Liver (tissue), 8 donors: ENCODE measurements at regions not wholly inside any gene's neighbourhood (a gene's known extent, or its start where the extent isn't known, plus 50 kb on each side); places are given as distances from the start of the nearest gene placed in this dataset.

ENCODE experiments used
- DNase-seq: peaks from one replicate; pipeline ENCODE4 v3.0.0-alpha.2; 2017; ENCODE audit warnings: low spot score
- H3K27ac ChIP-seq, 2 donors: one replicate each; pipeline ENCODE4 v1.7.0; 2013; ENCODE audit warnings: inconsistent platforms in 2 of 2, low read length in 2 of 2, control low read depth in 1 of 2, low read depth in 1 of 2, mild to moderate bottlenecking in 1 of 2
- H3K27me3 ChIP-seq, 4 donors: one replicate each; pipeline versions ENCODE4 v1.6.1 to v1.7.0; 2013; ENCODE audit warnings: low read length in 3 of 4, inconsistent platforms in 1 of 4, mild to moderate bottlenecking in 1 of 4, moderate library complexity in 1 of 4; ENCODE audit not compliant: control insufficient read depth in 4 of 4, insufficient read depth in 4 of 4
- H3K36me3 ChIP-seq, 4 donors: one replicate each; pipeline versions ENCODE4 v1.6.1 to v1.7.0; 2013; ENCODE audit warnings: low read length in 3 of 4, mild to moderate bottlenecking in 3 of 4, low read depth in 1 of 4, moderate library complexity in 1 of 4; ENCODE audit not compliant: control insufficient read depth in 4 of 4, insufficient read depth in 3 of 4
- H3K4me1 ChIP-seq, 4 donors: one replicate each; pipeline versions ENCODE4 v1.6.1 to v1.7.0; 2013; ENCODE audit warnings: low read length in 3 of 4, mild to moderate bottlenecking in 3 of 4, moderate library complexity in 1 of 4; ENCODE audit not compliant: control insufficient read depth in 4 of 4, insufficient read depth in 4 of 4
- H3K4me3 ChIP-seq, 3 donors: one replicate each; pipeline versions ENCODE4 v1.6.1 to v1.7.0; 2013; ENCODE audit warnings: low read length in 3 of 3, control low read depth in 1 of 3, low read depth in 1 of 3, mild to moderate bottlenecking in 1 of 3
- H3K9ac ChIP-seq, 2 donors: one replicate each; pipeline ENCODE4 v1.7.0; 2013; ENCODE audit warnings: low read length in 2 of 2, mild to moderate bottlenecking in 2 of 2, moderate library complexity in 2 of 2, control low read depth in 1 of 2, low read depth in 1 of 2
- H3K9me3 ChIP-seq, 4 donors: one replicate each; pipeline versions ENCODE4 v1.6.1 to v1.7.0; 2013; ENCODE audit warnings: low read length in 3 of 4; ENCODE audit not compliant: control insufficient read depth in 4 of 4
- FOXA1 ChIP-seq: IDR thresholded peaks from 2 replicates; pipeline ENCODE4 v1.6.1; 2016; ENCODE audit warnings: antibody characterized with exemption
- FOXA2 ChIP-seq: IDR thresholded peaks from 2 replicates; pipeline ENCODE4 v1.6.1; 2016; ENCODE audit warnings: antibody characterized with exemption
- HNF4A ChIP-seq, 2 donors: conservative IDR thresholded peaks; 2 replicates each; pipeline ENCODE4 v1.6.1; 2016; ENCODE audit warnings: antibody characterized with exemption in 2 of 2, mild to moderate bottlenecking in 2 of 2
- HNF4G ChIP-seq: IDR thresholded peaks from 2 replicates; pipeline ENCODE4 v1.6.1; 2016; ENCODE audit warnings: antibody characterized with exemption
- RXRA ChIP-seq, 2 donors: IDR thresholded peaks; 2 replicates each; pipeline ENCODE4 v1.6.1; 2017 to 2018; ENCODE audit warnings: antibody characterized with exemption in 2 of 2, mild to moderate bottlenecking in 1 of 2
- SP1 ChIP-seq: IDR thresholded peaks from 2 replicates; pipeline ENCODE4 v1.6.1; 2018; ENCODE audit warnings: antibody characterized with exemption, mild to moderate bottlenecking
- WGBS: extraction: QIAGEN DNeasy Blood & Tissue Kit; methylation state at CpG from one replicate; pipeline ENCODE4 v1.1.7; 2013; 5-methylcytosine and 5-hydroxymethylcytosine counted together
- TF ChIP-seq, protein P1 (sequence below): IDR thresholded peaks from 2 replicates; pipeline ENCODE4 v1.6.1; 2016; ENCODE audit warnings: antibody characterized with exemption, mild to moderate bottlenecking
- TF ChIP-seq, protein P2 (sequence below): IDR thresholded peaks from 2 replicates; pipeline ENCODE4 v1.6.1; 2016; ENCODE audit warnings: antibody characterized with exemption
- TF ChIP-seq, protein P3 (sequence below): IDR thresholded peaks from 2 replicates; pipeline ENCODE4 v1.6.1; 2016; ENCODE audit warnings: antibody characterized with exemption
- TF ChIP-seq, protein P4 (sequence below): IDR thresholded peaks from 2 replicates; pipeline ENCODE4 v1.6.1; 2016; ENCODE audit warnings: antibody characterized with exemption
- TF ChIP-seq, protein P5 (sequence below): fragments of 150-350 bp; IDR thresholded peaks from 2 replicates; pipeline ENCODE4 v1.5.1; 2017; ENCODE audit warnings: improper control_type of control experiment, low read depth, low read length; ENCODE audit not compliant: missing input control
- donor health status: healthy.
- donor health status: healthy.
- donor health status: healthy.
- donor health status: healthy.
- donor health status: healthy.

DNA sequence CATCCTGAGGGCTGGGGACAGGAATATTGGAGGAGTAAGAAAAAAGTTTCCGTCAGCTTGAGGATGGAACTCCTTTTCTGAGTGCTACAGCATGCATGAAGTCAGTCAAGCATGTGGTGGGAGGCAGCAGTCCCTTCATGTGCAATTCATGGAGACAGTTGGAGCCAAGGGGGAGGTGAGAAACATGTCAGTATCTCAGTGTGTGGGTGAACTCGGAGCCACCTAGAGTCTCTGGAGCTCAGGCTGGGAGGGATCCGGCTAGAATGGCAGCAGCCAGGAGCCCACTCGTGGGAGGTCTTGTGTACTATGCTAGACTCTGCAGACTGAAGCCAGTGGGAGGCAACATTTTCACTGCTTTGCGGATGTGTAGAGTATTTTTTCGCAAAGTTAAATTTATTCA is 60.3 kb downstream of the AVPR1A start:
- H3K36me3 ChIP-seq = no peaks in the 10 kb centered on the region
- H3K27ac ChIP-seq = no peak overlapping the region
- no peaks in the 10 kb centered on the region for H3K9me3 ChIP-seq
- DNase-seq = no peak
- no peak overlapping the region for H3K4me3 ChIP-seq
- H3K9ac ChIP-seq = no peak overlapping the region
- peaks cover 3 to 24% (median 13%) of the 10 kb centered on the region in 4 donors for H3K4me1 ChIP-seq
- no peaks in the 10 kb centered on the region for H3K27me3 ChIP-seq
- WGBS = 91% methylated on average over 6 of the region's 6 CpGs
- TF ChIP-seq, protein P1, sequence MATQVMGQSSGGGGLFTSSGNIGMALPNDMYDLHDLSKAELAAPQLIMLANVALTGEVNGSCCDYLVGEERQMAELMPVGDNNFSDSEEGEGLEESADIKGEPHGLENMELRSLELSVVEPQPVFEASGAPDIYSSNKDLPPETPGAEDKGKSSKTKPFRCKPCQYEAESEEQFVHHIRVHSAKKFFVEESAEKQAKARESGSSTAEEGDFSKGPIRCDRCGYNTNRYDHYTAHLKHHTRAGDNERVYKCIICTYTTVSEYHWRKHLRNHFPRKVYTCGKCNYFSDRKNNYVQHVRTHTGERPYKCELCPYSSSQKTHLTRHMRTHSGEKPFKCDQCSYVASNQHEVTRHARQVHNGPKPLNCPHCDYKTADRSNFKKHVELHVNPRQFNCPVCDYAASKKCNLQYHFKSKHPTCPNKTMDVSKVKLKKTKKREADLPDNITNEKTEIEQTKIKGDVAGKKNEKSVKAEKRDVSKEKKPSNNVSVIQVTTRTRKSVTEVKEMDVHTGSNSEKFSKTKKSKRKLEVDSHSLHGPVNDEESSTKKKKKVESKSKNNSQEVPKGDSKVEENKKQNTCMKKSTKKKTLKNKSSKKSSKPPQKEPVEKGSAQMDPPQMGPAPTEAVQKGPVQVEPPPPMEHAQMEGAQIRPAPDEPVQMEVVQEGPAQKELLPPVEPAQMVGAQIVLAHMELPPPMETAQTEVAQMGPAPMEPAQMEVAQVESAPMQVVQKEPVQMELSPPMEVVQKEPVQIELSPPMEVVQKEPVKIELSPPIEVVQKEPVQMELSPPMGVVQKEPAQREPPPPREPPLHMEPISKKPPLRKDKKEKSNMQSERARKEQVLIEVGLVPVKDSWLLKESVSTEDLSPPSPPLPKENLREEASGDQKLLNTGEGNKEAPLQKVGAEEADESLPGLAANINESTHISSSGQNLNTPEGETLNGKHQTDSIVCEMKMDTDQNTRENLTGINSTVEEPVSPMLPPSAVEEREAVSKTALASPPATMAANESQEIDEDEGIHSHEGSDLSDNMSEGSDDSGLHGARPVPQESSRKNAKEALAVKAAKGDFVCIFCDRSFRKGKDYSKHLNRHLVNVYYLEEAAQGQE = no peak
- TF ChIP-seq, protein P2, sequence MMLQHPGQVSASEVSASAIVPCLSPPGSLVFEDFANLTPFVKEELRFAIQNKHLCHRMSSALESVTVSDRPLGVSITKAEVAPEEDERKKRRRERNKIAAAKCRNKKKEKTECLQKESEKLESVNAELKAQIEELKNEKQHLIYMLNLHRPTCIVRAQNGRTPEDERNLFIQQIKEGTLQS = no peak
- TF ChIP-seq FOXA1 = no peak

DNA sequence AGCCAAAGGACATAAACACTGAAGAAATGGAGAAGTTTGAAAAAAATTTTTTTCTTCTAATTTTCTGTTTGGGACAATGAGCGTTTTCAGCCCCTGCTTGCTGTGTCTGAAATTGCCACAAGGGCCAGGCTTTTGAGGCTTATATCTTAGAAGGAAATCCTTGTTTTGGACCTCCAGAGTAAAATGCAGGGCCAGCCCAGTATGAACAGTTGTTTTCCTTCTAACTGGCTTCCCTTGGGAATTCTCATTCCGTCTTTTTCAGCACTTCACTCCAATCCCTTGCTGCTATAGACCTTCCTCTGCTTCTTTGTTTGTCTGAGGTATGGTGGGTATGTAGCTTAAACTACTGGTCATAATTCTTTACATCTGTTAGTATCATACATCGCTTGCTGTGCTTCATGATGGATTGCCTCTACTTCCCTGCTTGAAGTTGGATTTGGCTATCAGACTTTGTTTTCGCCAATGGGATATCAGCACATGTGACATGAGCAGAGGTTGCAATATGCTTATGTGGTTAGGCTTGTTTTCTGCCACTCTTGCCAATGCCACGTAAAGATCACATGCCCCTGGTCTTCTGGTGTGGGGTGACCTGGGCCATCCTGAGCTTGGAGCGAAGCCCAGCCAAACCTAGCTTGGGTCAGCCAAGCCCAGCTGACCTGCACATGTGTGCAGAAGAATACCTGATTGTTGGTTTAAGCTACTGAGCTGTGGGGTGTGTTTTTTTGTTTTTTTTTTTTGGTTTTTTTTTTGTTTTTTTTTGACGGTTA is 64.7 kb downstream of the AVPR1A start:
- TF ChIP-seq FOXA2 (peak; percentile 40), HNF4A (conservative IDR thresholded peaks at IDR 0.05) (peak in 1 of 2 donors; percentile 61), FOXA1 (peak; percentile 34), SP1 (peak; percentile 63), RXRA (IDR thresholded peaks at IDR 0.05) (peak; percentile 75 to 82), HNF4G (no peak)
- TF ChIP-seq, protein P2 = peak; percentile 59
- TF ChIP-seq, protein P3, sequence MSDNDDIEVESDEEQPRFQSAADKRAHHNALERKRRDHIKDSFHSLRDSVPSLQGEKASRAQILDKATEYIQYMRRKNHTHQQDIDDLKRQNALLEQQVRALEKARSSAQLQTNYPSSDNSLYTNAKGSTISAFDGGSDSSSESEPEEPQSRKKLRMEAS = peak; percentile 47
- TF ChIP-seq, protein P4, sequence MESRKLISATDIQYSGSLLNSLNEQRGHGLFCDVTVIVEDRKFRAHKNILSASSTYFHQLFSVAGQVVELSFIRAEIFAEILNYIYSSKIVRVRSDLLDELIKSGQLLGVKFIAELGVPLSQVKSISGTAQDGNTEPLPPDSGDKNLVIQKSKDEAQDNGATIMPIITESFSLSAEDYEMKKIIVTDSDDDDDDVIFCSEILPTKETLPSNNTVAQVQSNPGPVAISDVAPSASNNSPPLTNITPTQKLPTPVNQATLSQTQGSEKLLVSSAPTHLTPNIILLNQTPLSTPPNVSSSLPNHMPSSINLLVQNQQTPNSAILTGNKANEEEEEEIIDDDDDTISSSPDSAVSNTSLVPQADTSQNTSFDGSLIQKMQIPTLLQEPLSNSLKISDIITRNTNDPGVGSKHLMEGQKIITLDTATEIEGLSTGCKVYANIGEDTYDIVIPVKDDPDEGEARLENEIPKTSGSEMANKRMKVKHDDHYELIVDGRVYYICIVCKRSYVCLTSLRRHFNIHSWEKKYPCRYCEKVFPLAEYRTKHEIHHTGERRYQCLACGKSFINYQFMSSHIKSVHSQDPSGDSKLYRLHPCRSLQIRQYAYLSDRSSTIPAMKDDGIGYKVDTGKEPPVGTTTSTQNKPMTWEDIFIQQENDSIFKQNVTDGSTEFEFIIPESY = peak; percentile 21
- TF ChIP-seq, protein P5, sequence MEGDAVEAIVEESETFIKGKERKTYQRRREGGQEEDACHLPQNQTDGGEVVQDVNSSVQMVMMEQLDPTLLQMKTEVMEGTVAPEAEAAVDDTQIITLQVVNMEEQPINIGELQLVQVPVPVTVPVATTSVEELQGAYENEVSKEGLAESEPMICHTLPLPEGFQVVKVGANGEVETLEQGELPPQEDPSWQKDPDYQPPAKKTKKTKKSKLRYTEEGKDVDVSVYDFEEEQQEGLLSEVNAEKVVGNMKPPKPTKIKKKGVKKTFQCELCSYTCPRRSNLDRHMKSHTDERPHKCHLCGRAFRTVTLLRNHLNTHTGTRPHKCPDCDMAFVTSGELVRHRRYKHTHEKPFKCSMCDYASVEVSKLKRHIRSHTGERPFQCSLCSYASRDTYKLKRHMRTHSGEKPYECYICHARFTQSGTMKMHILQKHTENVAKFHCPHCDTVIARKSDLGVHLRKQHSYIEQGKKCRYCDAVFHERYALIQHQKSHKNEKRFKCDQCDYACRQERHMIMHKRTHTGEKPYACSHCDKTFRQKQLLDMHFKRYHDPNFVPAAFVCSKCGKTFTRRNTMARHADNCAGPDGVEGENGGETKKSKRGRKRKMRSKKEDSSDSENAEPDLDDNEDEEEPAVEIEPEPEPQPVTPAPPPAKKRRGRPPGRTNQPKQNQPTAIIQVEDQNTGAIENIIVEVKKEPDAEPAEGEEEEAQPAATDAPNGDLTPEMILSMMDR = no peak
- no peak overlapping the region for H3K9ac ChIP-seq
- H3K27ac ChIP-seq = peak overlapping the region; percentile 42 to 72
- H3K27me3 ChIP-seq = no peaks in the 10 kb centered on the region
- 57% methylated on average over 7 of the region's 7 CpGs for WGBS
- H3K36me3 ChIP-seq = no peaks in the 10 kb centered on the region
- H3K9me3 ChIP-seq = no peaks in the 10 kb centered on the region
- no peak overlapping the region for H3K4me3 ChIP-seq
- H3K4me1 ChIP-seq = peaks cover 0 to 21% (median 4%) of the 10 kb centered on the region in 4 donors
- no peak for DNase-seq
